ENCODE measurements at regions not wholly inside any gene's neighbourhood (a gene's known extent, or its start where the extent isn't known, plus 50 kb on each side); places are given as distances from the start of the nearest gene placed in this dataset.
"Not testable (repeated sequence)": the region's sequence is repeated elsewhere in the genome, so short reads cannot be mapped to it uniquely, and the experiment has no call there.

- no peak for TF ChIP-seq CTCF (IDR thresholded peaks at IDR 0.05)
- TF ChIP-seq POLR2AphosphoS5 (IDR thresholded peaks at IDR 0.05): no peak
- TF ChIP-seq POLR2A (IDR thresholded peaks at IDR 0.05): no peak
- DNase-seq (ENCODE audit: low spot score in 2 of 2): no peak
- no peaks in the 10 kb centered on the region for H3K9me3 ChIP-seq
- H3K27me3 ChIP-seq: no peaks in the 10 kb centered on the region
- no peaks in the 10 kb centered on the region for H3K4me1 ChIP-seq
- intact Hi-C loops (cut with DNase I; ENCODE audit: low total_unique reads): no loop called here
- no peak overlapping the region for H3K27ac ChIP-seq
- no peaks in the 10 kb centered on the region for H3K36me3 ChIP-seq
- H3K4me3 ChIP-seq: no peak overlapping the region
Observed at GRCh38 chr1:184176058-184176457, 124.5 kb downstream of the TSEN15 start.

DNA sequence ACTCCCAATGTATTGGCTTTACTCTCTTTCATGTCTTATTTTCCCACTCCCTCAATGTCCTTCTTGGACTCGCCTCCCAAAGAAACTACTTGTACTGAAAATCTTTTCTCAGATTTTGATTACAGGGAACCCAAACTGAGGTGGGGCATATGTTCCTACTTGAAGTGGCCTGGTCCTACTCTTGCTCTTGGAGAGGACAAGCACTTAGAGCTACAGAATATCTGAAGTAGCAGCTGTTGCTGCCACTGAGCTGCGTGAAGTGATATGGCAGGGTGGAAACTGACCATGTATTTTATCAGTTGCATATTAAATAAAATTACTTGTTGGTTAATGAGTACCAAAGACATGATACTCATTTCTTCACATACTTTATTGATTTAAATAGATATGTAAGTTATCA lies 129.5 kb downstream of the TSEN15 start:
- Histone ChIP-seq H3K36me3 (no peaks in the 10 kb centered on the region), H3K27me3 (no peaks in the 10 kb centered on the region), H3K27ac (no peak overlapping the region), H3K4me1 (no peaks in the 10 kb centered on the region), H3K9me3 (no peaks in the 10 kb centered on the region), H3K4me3 (no peak overlapping the region)
- intact Hi-C loops (cut with DNase I; ENCODE audit: low total_unique reads): no loop called here
- TF ChIP-seq POLR2A (IDR thresholded peaks at IDR 0.05): no peak
- no peak for TF ChIP-seq POLR2AphosphoS5 (IDR thresholded peaks at IDR 0.05)
- no peak for TF ChIP-seq CTCF (IDR thresholded peaks at IDR 0.05)
- DNase-seq (ENCODE audit: low spot score in 2 of 2): no peak

- H3K4me3 ChIP-seq: no peak overlapping the region
- no peak overlapping the region for H3K27ac ChIP-seq
- no peaks in the 10 kb centered on the region for H3K36me3 ChIP-seq
- no peaks in the 10 kb centered on the region for H3K9me3 ChIP-seq
- DNase-seq (ENCODE audit: low spot score in 2 of 2): no peak
- H3K4me1 ChIP-seq: no peaks in the 10 kb centered on the region
- H3K27me3 ChIP-seq: no peaks in the 10 kb centered on the region
- TF ChIP-seq POLR2A (IDR thresholded peaks at IDR 0.05) (no peak), POLR2AphosphoS5 (IDR thresholded peaks at IDR 0.05) (no peak), CTCF (IDR thresholded peaks at IDR 0.05) (no peak)
- intact Hi-C loops (cut with DNase I; ENCODE audit: low total_unique reads): no loop called here
Observed at GRCh38 chr1:184183919-184184318, 132.4 kb downstream of the TSEN15 start.

- H3K27me3 ChIP-seq; intact Hi-C loops (cut with DNase I; ENCODE audit: low total_unique reads); H3K27ac ChIP-seq; H3K4me3 ChIP-seq; H3K4me1 ChIP-seq; DNase-seq (ENCODE audit: low spot score in 2 of 2); H3K9me3 ChIP-seq; H3K36me3 ChIP-seq: not testable (repeated sequence)
Observed at GRCh38 chr1:184184614-184185013, 133.1 kb downstream of the TSEN15 start.

GRCh38 chr1:184185347-184185746 lies 133.8 kb downstream of the TSEN15 start:
- Histone ChIP-seq H3K9me3 (no peaks in the 10 kb centered on the region), H3K27ac (no peak overlapping the region), H3K27me3 (no peaks in the 10 kb centered on the region), H3K36me3 (no peaks in the 10 kb centered on the region), H3K4me3 (no peak overlapping the region), H3K4me1 (no peaks in the 10 kb centered on the region)
- intact Hi-C loops (cut with DNase I; ENCODE audit: low total_unique reads): no loop called here
- DNase-seq (ENCODE audit: low spot score in 2 of 2): no peak
- no peak for TF ChIP-seq POLR2AphosphoS5 (IDR thresholded peaks at IDR 0.05)
- no peak for TF ChIP-seq CTCF (IDR thresholded peaks at IDR 0.05)
- no peak for TF ChIP-seq POLR2A (IDR thresholded peaks at IDR 0.05)

DNA sequence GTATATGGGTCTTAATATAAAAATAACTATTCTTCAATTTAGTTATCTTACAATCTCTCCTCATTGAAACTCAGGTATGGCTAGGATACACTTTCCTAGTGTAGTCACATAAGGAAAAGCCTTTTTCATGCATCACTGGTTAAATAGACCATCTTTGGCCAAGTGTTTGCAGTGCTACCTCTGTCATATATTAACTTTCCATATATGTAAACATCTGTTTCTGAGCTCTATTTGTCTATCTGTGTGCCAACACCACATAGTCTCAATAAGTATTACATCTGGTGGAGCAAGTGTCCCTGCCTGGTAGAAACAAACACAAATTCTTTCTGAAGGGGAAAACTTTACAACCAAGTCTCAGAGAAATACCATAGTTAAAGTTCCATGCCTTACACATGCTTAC lies 134.6 kb downstream of the TSEN15 start:
- Histone ChIP-seq H3K9me3 (no peaks in the 10 kb centered on the region), H3K4me3 (no peak overlapping the region), H3K27ac (no peak overlapping the region), H3K27me3 (no peaks in the 10 kb centered on the region), H3K36me3 (no peaks in the 10 kb centered on the region), H3K4me1 (no peaks in the 10 kb centered on the region)
- intact Hi-C loops (cut with DNase I; ENCODE audit: low total_unique reads): no loop called here
- TF ChIP-seq POLR2AphosphoS5 (IDR thresholded peaks at IDR 0.05): no peak
- TF ChIP-seq POLR2A (IDR thresholded peaks at IDR 0.05): no peak
- no peak for TF ChIP-seq CTCF (IDR thresholded peaks at IDR 0.05)
- no peak for DNase-seq (ENCODE audit: low spot score in 2 of 2)

All from breast epithelium (tissue), 4 donors.